Stimulated activated CD4-positive, alpha-beta T cell treated with anti-CD3 and anti-CD28 coated beads, Interleukin-1b, Interleukin-23, amount 100 ng/mL, for 48 hours (primary cell): ENCODE measurements at regions not wholly inside any gene's neighbourhood (a gene's known extent, or its start where the extent isn't known, plus 50 kb on each side); places are given as distances from the start of the nearest gene placed in this dataset.
"Not testable (repeated sequence)": the region's sequence is repeated elsewhere in the genome, so short reads cannot be mapped to it uniquely, and the experiment has no call there.

Experiments used
- DNase-seq: peaks from one replicate; pipeline ENCODE4 v3.0.0-alpha.2; 2020

- not testable (repeated sequence) for DNase-seq
Observed at GRCh38 chr1:29549728-29550118, 313.4 kb downstream of the PTPRU start.

GRCh38 chr1:29549001-29549400 lies 312.7 kb downstream of the PTPRU start:
- DNase-seq, result no peak

- no peak for DNase-seq
Observed at GRCh38 chr1:29548091-29548490, 311.8 kb downstream of the PTPRU start.

GRCh38 chr1:29547300-29547699 lies 311.0 kb downstream of the PTPRU start:
- DNase-seq, result no peak

GRCh38 chr1:29546496-29546895 lies 310.2 kb downstream of the PTPRU start:
- DNase-seq, result no peak

- DNase-seq, result no peak
Observed at GRCh38 chr1:29544406-29544805, 308.1 kb downstream of the PTPRU start.

GRCh38 chr1:29543586-29543985 lies 307.3 kb downstream of the PTPRU start:
- no peak for DNase-seq

- DNase-seq, result no peak
Observed at GRCh38 chr1:29542548-29542947, 306.2 kb downstream of the PTPRU start.

- DNase-seq, result no peak
Observed at GRCh38 chr1:29541631-29542030, 305.3 kb downstream of the PTPRU start.

GRCh38 chr1:29540801-29541357 lies 304.6 kb downstream of the PTPRU start:
- no peak for DNase-seq

- DNase-seq, result no peak
Observed at GRCh38 chr1:29539971-29540370, 303.6 kb downstream of the PTPRU start.

- no peak for DNase-seq
Observed at GRCh38 chr1:29538586-29538985, 302.3 kb downstream of the PTPRU start.

- no peak for DNase-seq
Observed at GRCh38 chr1:29532751-29533150, 296.4 kb downstream of the PTPRU start.

- no peak for DNase-seq
Observed at GRCh38 chr1:29532285-29532684, 296.0 kb downstream of the PTPRU start.

GRCh38 chr1:29531596-29531995 lies 295.3 kb downstream of the PTPRU start:
- DNase-seq, result no peak

GRCh38 chr1:29529677-29530278 lies 293.5 kb downstream of the PTPRU start:
- no peak for DNase-seq

GRCh38 chr1:29527314-29528004 lies 291.1 kb downstream of the PTPRU start:
- no peak for DNase-seq

GRCh38 chr1:29525941-29526340 lies 289.6 kb downstream of the PTPRU start:
- DNase-seq, result no peak

- DNase-seq, result no peak
Observed at GRCh38 chr1:29524285-29525065, 288.2 kb downstream of the PTPRU start.

- no peak for DNase-seq
Observed at GRCh38 chr1:29523576-29523975, 287.3 kb downstream of the PTPRU start.

GRCh38 chr1:29523136-29523535 lies 286.8 kb downstream of the PTPRU start:
- no peak for DNase-seq

- DNase-seq, result no peak
Observed at GRCh38 chr1:29521811-29522580, 285.7 kb downstream of the PTPRU start.

GRCh38 chr1:29521438-29521715 lies 285.1 kb downstream of the PTPRU start:
- no peak for DNase-seq
